ENCODE measurements at regions not wholly inside any gene's neighbourhood (a gene's known extent, or its start where the extent isn't known, plus 50 kb on each side); places are given as distances from the start of the nearest gene placed in this dataset.

- no peak for TF ChIP-seq ARNTL (CRISPR knock-in tag; IDR thresholded peaks at IDR 0.05; ENCODE audit: borderline replicate concordance, low read depth)
- TF ChIP-seq SNAI2 (CRISPR knock-in tag; IDR thresholded peaks at IDR 0.05): no peak
- TF ChIP-seq, protein P1, sequence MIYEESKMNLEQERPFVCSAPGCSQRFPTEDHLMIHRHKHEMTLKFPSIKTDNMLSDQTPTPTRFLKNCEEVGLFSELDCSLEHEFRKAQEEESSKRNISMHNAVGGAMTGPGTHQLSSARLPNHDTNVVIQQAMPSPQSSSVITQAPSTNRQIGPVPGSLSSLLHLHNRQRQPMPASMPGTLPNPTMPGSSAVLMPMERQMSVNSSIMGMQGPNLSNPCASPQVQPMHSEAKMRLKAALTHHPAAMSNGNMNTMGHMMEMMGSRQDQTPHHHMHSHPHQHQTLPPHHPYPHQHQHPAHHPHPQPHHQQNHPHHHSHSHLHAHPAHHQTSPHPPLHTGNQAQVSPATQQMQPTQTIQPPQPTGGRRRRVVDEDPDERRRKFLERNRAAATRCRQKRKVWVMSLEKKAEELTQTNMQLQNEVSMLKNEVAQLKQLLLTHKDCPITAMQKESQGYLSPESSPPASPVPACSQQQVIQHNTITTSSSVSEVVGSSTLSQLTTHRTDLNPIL (CRISPR knock-in tag; IDR thresholded peaks at IDR 0.05; ENCODE audit: low read depth): no peak
- TF ChIP-seq ZNF8 (CRISPR knock-in tag; IDR thresholded peaks at IDR 0.05): no peak
- TF ChIP-seq PPARA (CRISPR knock-in tag; IDR thresholded peaks at IDR 0.05; ENCODE audit: borderline replicate concordance): no peak
- no peak for TF ChIP-seq GLIS3 (CRISPR knock-in tag; IDR thresholded peaks at IDR 0.05)
- TF ChIP-seq, protein P2, sequence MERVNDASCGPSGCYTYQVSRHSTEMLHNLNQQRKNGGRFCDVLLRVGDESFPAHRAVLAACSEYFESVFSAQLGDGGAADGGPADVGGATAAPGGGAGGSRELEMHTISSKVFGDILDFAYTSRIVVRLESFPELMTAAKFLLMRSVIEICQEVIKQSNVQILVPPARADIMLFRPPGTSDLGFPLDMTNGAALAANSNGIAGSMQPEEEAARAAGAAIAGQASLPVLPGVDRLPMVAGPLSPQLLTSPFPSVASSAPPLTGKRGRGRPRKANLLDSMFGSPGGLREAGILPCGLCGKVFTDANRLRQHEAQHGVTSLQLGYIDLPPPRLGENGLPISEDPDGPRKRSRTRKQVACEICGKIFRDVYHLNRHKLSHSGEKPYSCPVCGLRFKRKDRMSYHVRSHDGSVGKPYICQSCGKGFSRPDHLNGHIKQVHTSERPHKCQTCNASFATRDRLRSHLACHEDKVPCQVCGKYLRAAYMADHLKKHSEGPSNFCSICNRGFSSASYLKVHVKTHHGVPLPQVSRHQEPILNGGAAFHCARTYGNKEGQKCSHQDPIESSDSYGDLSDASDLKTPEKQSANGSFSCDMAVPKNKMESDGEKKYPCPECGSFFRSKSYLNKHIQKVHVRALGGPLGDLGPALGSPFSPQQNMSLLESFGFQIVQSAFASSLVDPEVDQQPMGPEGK (CRISPR knock-in tag; IDR thresholded peaks at IDR 0.05; ENCODE audit: borderline replicate concordance): no peak
- ATAC-seq: no peak
Measured at GRCh38 chr1:232511172-232511571, 118.8 kb downstream of the SIPA1L2 start.

GRCh38 chr1:232510367-232511110, 119.4 kb downstream of the SIPA1L2 start:
- no peak for TF ChIP-seq CSDC2 (CRISPR knock-in tag; IDR thresholded peaks at IDR 0.05)
- TF ChIP-seq, protein P1 (CRISPR knock-in tag; IDR thresholded peaks at IDR 0.05; ENCODE audit: low read depth): no peak
- ATAC-seq: no peak

- no peak for ATAC-seq
- TF ChIP-seq ZNF8 (CRISPR knock-in tag; IDR thresholded peaks at IDR 0.05): no peak
- TF ChIP-seq ARNTL (CRISPR knock-in tag; IDR thresholded peaks at IDR 0.05; ENCODE audit: borderline replicate concordance, low read depth): no peak
- TF ChIP-seq ISL1 (CRISPR knock-in tag; IDR thresholded peaks at IDR 0.05): no peak
- no peak for TF ChIP-seq PPARA (CRISPR knock-in tag; IDR thresholded peaks at IDR 0.05; ENCODE audit: borderline replicate concordance)
- no peak for TF ChIP-seq RARB (CRISPR knock-in tag; IDR thresholded peaks at IDR 0.05)
- TF ChIP-seq SNAI2 (CRISPR knock-in tag; IDR thresholded peaks at IDR 0.05): no peak
- TF ChIP-seq, protein P3, sequence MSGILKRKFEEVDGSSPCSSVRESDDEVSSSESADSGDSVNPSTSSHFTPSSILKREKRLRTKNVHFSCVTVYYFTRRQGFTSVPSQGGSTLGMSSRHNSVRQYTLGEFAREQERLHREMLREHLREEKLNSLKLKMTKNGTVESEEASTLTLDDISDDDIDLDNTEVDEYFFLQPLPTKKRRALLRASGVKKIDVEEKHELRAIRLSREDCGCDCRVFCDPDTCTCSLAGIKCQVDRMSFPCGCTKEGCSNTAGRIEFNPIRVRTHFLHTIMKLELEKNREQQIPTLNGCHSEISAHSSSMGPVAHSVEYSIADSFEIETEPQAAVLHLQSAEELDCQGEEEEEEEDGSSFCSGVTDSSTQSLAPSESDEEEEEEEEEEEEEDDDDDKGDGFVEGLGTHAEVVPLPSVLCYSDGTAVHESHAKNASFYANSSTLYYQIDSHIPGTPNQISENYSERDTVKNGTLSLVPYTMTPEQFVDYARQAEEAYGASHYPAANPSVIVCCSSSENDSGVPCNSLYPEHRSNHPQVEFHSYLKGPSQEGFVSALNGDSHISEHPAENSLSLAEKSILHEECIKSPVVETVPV (CRISPR knock-in tag; IDR thresholded peaks at IDR 0.05): no peak
- TF ChIP-seq, protein P1 (CRISPR knock-in tag; IDR thresholded peaks at IDR 0.05; ENCODE audit: low read depth): no peak
- TF ChIP-seq TCF4 (CRISPR knock-in tag; IDR thresholded peaks at IDR 0.05; ENCODE audit: borderline replicate concordance): no peak
- TF ChIP-seq ZFP30 (CRISPR knock-in tag; IDR thresholded peaks at IDR 0.05): no peak
- TF ChIP-seq OSR1 (CRISPR knock-in tag; IDR thresholded peaks at IDR 0.05): no peak
- no peak for TF ChIP-seq ZNF565 (CRISPR knock-in tag; conservative IDR thresholded peaks at IDR 0.05; ENCODE audit: low read depth)
- no peak for TF ChIP-seq ZNF70 (CRISPR knock-in tag; IDR thresholded peaks at IDR 0.05)
- no peak for TF ChIP-seq ESRRG (CRISPR knock-in tag; IDR thresholded peaks at IDR 0.05)
- TF ChIP-seq GLIS3 (CRISPR knock-in tag; IDR thresholded peaks at IDR 0.05): no peak
- no peak for TF ChIP-seq ZFP3 (CRISPR knock-in tag; IDR thresholded peaks at IDR 0.05)
- TF ChIP-seq, protein P2 (CRISPR knock-in tag; IDR thresholded peaks at IDR 0.05; ENCODE audit: borderline replicate concordance): no peak
- no peak for TF ChIP-seq CSDC2 (CRISPR knock-in tag; IDR thresholded peaks at IDR 0.05)
- no peak for TF ChIP-seq POU6F1 (CRISPR knock-in tag; IDR thresholded peaks at IDR 0.05; ENCODE audit: borderline replicate concordance, low read depth)
Measured at GRCh38 chr1:232509570-232509969, 120.4 kb downstream of the SIPA1L2 start.
